HepG2 (cell line): ENCODE measurements at regions not wholly inside any gene's neighbourhood (a gene's known extent, or its start where the extent isn't known, plus 50 kb on each side); places are given as distances from the start of the nearest gene placed in this dataset.

Experiments used
- ATAC-seq: fragments of 200-7000 bp; cut with Tn5 transposase; 3 replicates; pipeline ENCODE4 v1.9.1; 2020; ENCODE audit warnings: mild to moderate bottlenecking, moderate library complexity
- BruUV-seq: library from RNA; stranded (reverse); fragments of 400-500 nt; replicated peaks from 2 replicates; lab custom pipeline; 2021; lab: Mats Ljungman, UMichigan
- CTCF ChIA-PET: fragments of 300-600 bp; formaldehyde crosslinking; extraction: SDS; loops from one replicate; lab custom pipeline; 2021; ENCODE audit warnings: low total read pairs, inconsistent platforms, low intra/inter-chr PET ratio; lab: Yijun Ruan, JAX
- POLR2A ChIA-PET: fragments of 350-600 bp; sonication (Branson Sonifier 250); formaldehyde crosslinking; loops from one replicate; lab custom pipeline; 2020; ENCODE audit warnings: antibody characterized with exemption, inconsistent platforms; lab: Yijun Ruan, JAX
- DNase-seq: peaks from one replicate; pipeline ENCODE4 v3.0.0-alpha.2; 2015; ENCODE audit warnings: low spot score
- FAIRE-seq: peaks from 3 replicates; lab custom pipeline; 2011; peaks lifted over from hg19 to GRCh38; lab: Jason Lieb, UNC
- H2AFZ ChIP-seq: one replicate; pipeline ENCODE4 v1.6.1; 2011; ENCODE audit warnings: low read length, inconsistent platforms
- H3K27ac ChIP-seq: fragments of 300-600 bp; 3 replicates; pipeline ENCODE4 v1.8.0; 2011; ENCODE audit warnings: mixed run types, mild to moderate bottlenecking, mixed read lengths, low read length, inconsistent platforms; ENCODE audit not compliant: insufficient read depth; ENCODE audit errors: extremely low read length
- H3K27me3 ChIP-seq, 2 experiments: fragments of 200-600 bp in 1 of 2; 2 replicates in 1 of 2; 3 replicates in 1 of 2; pipeline versions ENCODE4 v1.6.0 to v1.8.0; 2011; ENCODE audit warnings: low read length in 2 of 2, mild to moderate bottlenecking in 2 of 2, moderate library complexity in 2 of 2, inconsistent platforms in 1 of 2; ENCODE audit not compliant: insufficient read depth in 2 of 2, control insufficient read depth in 1 of 2
- H3K36me3 ChIP-seq, 2 experiments: fragments of 200-600 bp in 1 of 2; replicated peaks in 1 of 2; 2 replicates in 1 of 2; 3 replicates in 1 of 2; pipeline versions ENCODE4 v1.5.1 to v1.8.0; 2011; ENCODE audit warnings: low read length in 2 of 2, inconsistent platforms in 1 of 2; ENCODE audit not compliant: insufficient read depth in 2 of 2, control insufficient read depth in 1 of 2
- H3K4me1 ChIP-seq: 2 replicates; pipeline ENCODE4 v1.5.1; 2012; ENCODE audit warnings: low read length, inconsistent platforms; ENCODE audit not compliant: insufficient read depth
- H3K4me2 ChIP-seq: 2 replicates; pipeline ENCODE4 v1.6.0; 2011; ENCODE audit warnings: low read depth, low read length, inconsistent platforms
- H3K4me3 ChIP-seq, 3 experiments: fragments of 200-600 bp in 1 of 3; sonication (generic), shearing (Covaris generic) in 1 of 3; replicated peaks in 1 of 3; 2 replicates each; pipeline ENCODE4 v1.5.1; 2011 to 2016; ENCODE audit warnings: low read length in 3 of 3, inconsistent platforms in 2 of 3, low read depth in 2 of 3, mild to moderate bottlenecking in 2 of 3, control low read depth in 1 of 3, mixed read lengths in 1 of 3; ENCODE audit not compliant: insufficient read depth in 1 of 3
- H3K79me2 ChIP-seq: one replicate; pipeline ENCODE4 v1.6.1; 2011; ENCODE audit warnings: low read length, inconsistent platforms; ENCODE audit not compliant: insufficient read depth
- H3K9ac ChIP-seq: 2 replicates; pipeline ENCODE4 v1.6.0; 2011; ENCODE audit warnings: mild to moderate bottlenecking, low read depth, low read length, inconsistent platforms; ENCODE audit not compliant: insufficient read depth
- H3K9me3 ChIP-seq: 2 replicates; pipeline ENCODE4 v1.5.1; 2012; ENCODE audit warnings: mild to moderate bottlenecking, low read length
- H4K20me1 ChIP-seq: 2 replicates; pipeline ENCODE4 v1.6.0; 2011; ENCODE audit warnings: inconsistent platforms, mild to moderate bottlenecking, low read length, moderate library complexity; ENCODE audit not compliant: insufficient read depth
- ARID5B ChIP-seq: IDR thresholded peaks from 2 replicates; pipeline ENCODE4 v1.4.0; 2020; ENCODE audit warnings: mild to moderate bottlenecking, missing genetic modification reagents
- MAFF ChIP-seq: IDR thresholded peaks from 2 replicates; pipeline ENCODE4 v1.6.1; 2011; ENCODE audit warnings: low read depth, low read length, improper control_type of control experiment
- MAFK ChIP-seq, 2 experiments: IDR thresholded peaks in 1 of 2; conservative IDR thresholded peaks in 1 of 2; 2 replicates each; pipeline ENCODE4 v1.6.1; 2011; ENCODE audit warnings: improper control_type of control experiment in 2 of 2, low read length in 2 of 2
- MEIS1 ChIP-seq: sonication (generic); formaldehyde crosslinking; IDR thresholded peaks from 2 replicates; pipeline ENCODE4 v1.9.0; 2021; ENCODE audit warnings: mild to moderate bottlenecking, missing genetic modification reagents, moderate library complexity, borderline replicate concordance
- NPAS2 ChIP-seq: sonication (generic); formaldehyde crosslinking; IDR thresholded peaks from 2 replicates; pipeline ENCODE4 v1.8.0; 2022; ENCODE audit warnings: mild to moderate bottlenecking, missing genetic modification reagents, borderline replicate concordance
- SMAD1 ChIP-seq: sonication (generic); formaldehyde crosslinking; IDR thresholded peaks from 2 replicates; pipeline ENCODE4 v1.4.0; 2020; ENCODE audit warnings: missing genetic modification reagents, low read depth, mild to moderate bottlenecking, borderline replicate concordance
- ZNF234 ChIP-seq: sonication (generic); formaldehyde crosslinking; conservative IDR thresholded peaks from 2 replicates; pipeline ENCODE4 v1.5.1; 2020; ENCODE audit warnings: mild to moderate bottlenecking, missing genetic modification reagents
- ZNF256 ChIP-seq: sonication (generic); formaldehyde crosslinking; conservative IDR thresholded peaks from 2 replicates; pipeline ENCODE4 v1.4.0; 2020; ENCODE audit warnings: missing genetic modification reagents
- ZNF747 ChIP-seq: sonication (generic); formaldehyde crosslinking; IDR thresholded peaks from 2 replicates; pipeline ENCODE4 v1.8.1; 2023; ENCODE audit warnings: missing genetic modification reagents, mild to moderate bottlenecking, borderline replicate concordance
- ZNF883 ChIP-seq: sonication (generic); formaldehyde crosslinking; IDR thresholded peaks from 2 replicates; pipeline ENCODE4 v1.5.1; 2020; ENCODE audit warnings: mild to moderate bottlenecking, missing genetic modification reagents; ENCODE audit errors: not compliant biosample characterization
- ZSCAN30 ChIP-seq: sonication (generic); formaldehyde crosslinking; IDR thresholded peaks from 2 replicates; pipeline ENCODE4 v1.5.0; 2020; ENCODE audit warnings: mild to moderate bottlenecking, missing genetic modification reagents
- WGBS: methylation state at CpG from one replicate; pipeline ENCODE4 v1.1.6; 2017; ENCODE audit warnings: low lambda C conversion rate; 5-methylcytosine and 5-hydroxymethylcytosine counted together
- in situ Hi-C: cut with HindIII; loops from 2 replicates; pipeline ENCODE4 v1.10.0; 2017; ENCODE audit warnings: low pct_unique_long_range_greater_than_20kb; ENCODE audit not compliant: extremely low pct_ligation_motif_present
- intact Hi-C: fragments of 100-400 bp; cut with micrococcal nuclease; formaldehyde crosslinking; loops from one replicate; pipeline ENCODE4 v1.10.0; 2022; ENCODE audit not compliant: unreplicated experiment
- TF ChIP-seq, protein P1 (sequence below): sonication (generic); formaldehyde crosslinking; IDR thresholded peaks from 2 replicates; pipeline ENCODE4 v1.4.0; 2020; ENCODE audit warnings: missing genetic modification reagents

DNA sequence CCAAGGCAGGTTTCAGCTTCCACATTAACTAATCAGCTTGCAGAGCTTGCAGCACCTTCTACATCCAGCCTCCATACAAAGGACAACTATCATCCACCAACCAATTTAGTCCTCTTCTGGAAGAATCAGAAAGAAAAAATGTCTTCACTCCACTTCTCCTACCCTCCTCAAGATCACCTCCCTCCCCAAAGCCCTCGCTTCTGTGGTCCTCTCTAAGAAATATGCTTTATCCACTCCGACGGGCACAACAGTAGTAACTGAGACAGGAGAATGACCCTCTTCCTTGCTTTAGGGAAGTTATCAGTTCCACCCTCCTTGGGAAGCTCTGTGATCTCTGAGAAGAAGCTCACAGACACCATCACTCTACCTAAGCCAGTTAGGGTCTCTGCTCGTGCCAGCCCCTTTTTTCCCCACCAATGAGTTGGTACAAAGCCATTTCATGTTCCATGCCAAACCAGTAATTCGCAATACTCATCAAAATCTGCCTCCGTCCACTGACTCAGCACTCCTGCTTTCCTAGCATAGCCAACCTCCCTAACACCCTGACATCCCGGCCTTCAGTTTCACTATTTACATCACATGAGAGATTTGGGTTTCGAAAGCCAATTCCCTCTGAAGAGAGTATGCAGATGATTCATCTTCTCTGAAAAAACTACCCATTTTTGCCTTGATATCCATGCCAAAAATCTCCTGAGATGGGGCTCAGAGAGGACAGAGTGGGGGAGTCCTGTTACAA is 114.1 kb upstream of the PKDCC start:
- no peak for ATAC-seq
- intact Hi-C loops, result no loop called here

GRCh38 chr2:41934329-41934958 is 113.4 kb upstream of the PKDCC start:
- ATAC-seq, result no peak
- intact Hi-C loops, result no loop called here
- H2AFZ ChIP-seq, result no peak overlapping the region
- no peaks in the 10 kb centered on the region for H4K20me1 ChIP-seq
- BruUV-seq, result no TSS peak
- ChIA-PET CTCF (no interaction called here), POLR2A (no interaction called here)
- H3K9me3 ChIP-seq, result no peaks in the 10 kb centered on the region
- H3K36me3 ChIP-seq, result no peaks in the 10 kb centered on the region
- in situ Hi-C loops, result no loop called here
- FAIRE-seq, result no peak
- WGBS, result 28% methylated on average over 10 of the region's 10 CpGs
- DNase-seq, result no peak
- H3K27ac ChIP-seq, result no peak overlapping the region
- no peak overlapping the region for H3K4me2 ChIP-seq
- H3K4me3 ChIP-seq, result no peak overlapping the region
- peaks cover 0 to 43% of the 10 kb centered on the region in 2 experiments; a peak in 4 of 5 replicates for H3K27me3 ChIP-seq
- H3K4me1 ChIP-seq, result no peaks in the 10 kb centered on the region
- H3K79me2 ChIP-seq, result no peaks in the 10 kb centered on the region
- no peak overlapping the region for H3K9ac ChIP-seq
- no peak for TF ChIP-seq MEIS1 (CRISPR knock-in tag)
- no peak for TF ChIP-seq NPAS2 (CRISPR knock-in tag)
- TF ChIP-seq ZNF234 (CRISPR knock-in tag), result no peak
- no peak for TF ChIP-seq ZNF883
- TF ChIP-seq ARID5B, result no peak
- no peak for TF ChIP-seq ZNF747
- no peak for TF ChIP-seq ZNF256 (CRISPR knock-in tag)
- TF ChIP-seq SMAD1 (CRISPR knock-in tag), result no peak
- TF ChIP-seq ZSCAN30 (CRISPR knock-in tag), result no peak
- TF ChIP-seq, protein P1, sequence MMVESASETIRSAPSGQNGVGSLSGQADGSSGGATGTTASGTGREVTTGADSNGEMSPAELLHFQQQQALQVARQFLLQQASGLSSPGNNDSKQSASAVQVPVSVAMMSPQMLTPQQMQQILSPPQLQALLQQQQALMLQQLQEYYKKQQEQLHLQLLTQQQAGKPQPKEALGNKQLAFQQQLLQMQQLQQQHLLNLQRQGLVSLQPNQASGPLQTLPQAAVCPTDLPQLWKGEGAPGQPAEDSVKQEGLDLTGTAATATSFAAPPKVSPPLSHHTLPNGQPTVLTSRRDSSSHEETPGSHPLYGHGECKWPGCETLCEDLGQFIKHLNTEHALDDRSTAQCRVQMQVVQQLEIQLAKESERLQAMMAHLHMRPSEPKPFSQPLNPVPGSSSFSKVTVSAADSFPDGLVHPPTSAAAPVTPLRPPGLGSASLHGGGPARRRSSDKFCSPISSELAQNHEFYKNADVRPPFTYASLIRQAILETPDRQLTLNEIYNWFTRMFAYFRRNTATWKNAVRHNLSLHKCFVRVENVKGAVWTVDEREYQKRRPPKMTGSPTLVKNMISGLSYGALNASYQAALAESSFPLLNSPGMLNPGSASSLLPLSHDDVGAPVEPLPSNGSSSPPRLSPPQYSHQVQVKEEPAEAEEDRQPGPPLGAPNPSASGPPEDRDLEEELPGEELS (CRISPR knock-in tag), result no peak

More for the DNA sequence above, 114.1 kb upstream of the PKDCC start:
- Histone ChIP-seq H3K27ac (no peak overlapping the region), H2AFZ (no peak overlapping the region), H4K20me1 (no peaks in the 10 kb centered on the region), H3K9ac (no peak overlapping the region), H3K4me2 (no peak overlapping the region), H3K9me3 (no peaks in the 10 kb centered on the region), H3K79me2 (no peaks in the 10 kb centered on the region), H3K27me3 (peaks cover 0 to 44% of the 10 kb centered on the region in 2 experiments; a peak in 4 of 5 replicates), H3K4me3 (no peak overlapping the region), H3K4me1 (no peaks in the 10 kb centered on the region), H3K36me3 (no peaks in the 10 kb centered on the region)
- WGBS, result 38% methylated on average over 8 of the region's 8 CpGs
- CTCF ChIA-PET, result no interaction called here
- FAIRE-seq (no peak), DNase-seq (no peak)
- POLR2A ChIA-PET, result no interaction called here
- TF ChIP-seq MAFF (peak; percentile 73), ZSCAN30 (CRISPR knock-in tag) (no peak), MAFK (conservative IDR thresholded peaks at IDR 0.05 in 1 of 2, IDR thresholded peaks at IDR 0.05 in 1 of 2; ENCODE audit: low read length in 2 of 2) (peak; percentile 68 to 76)
- no TSS peak for BruUV-seq
- in situ Hi-C loops, result no loop called here
